H1 (cell line): ENCODE measurements at regions not wholly inside any gene's neighbourhood (a gene's known extent, or its start where the extent isn't known, plus 50 kb on each side); places are given as distances from the start of the nearest gene placed in this dataset.
"Not testable (repeated sequence)": the region's sequence is repeated elsewhere in the genome, so short reads cannot be mapped to it uniquely, and the experiment has no call there.

Experiments used
- CTCF ChIA-PET: fragments of 300-600 bp; sonication (Branson Sonifier 250); formaldehyde crosslinking; loops from one replicate; lab custom pipeline; 2021; ENCODE audit not compliant: partially characterized antibody; lab: Charles Lee
- POLR2A ChIA-PET: fragments of 300-600 bp; sonication (Branson Sonifier 250); formaldehyde crosslinking; loops from one replicate; lab custom pipeline; 2021; ENCODE audit warnings: inconsistent platforms; ENCODE audit not compliant: partially characterized antibody; lab: Charles Lee
- DNase-seq, 2 experiments: peaks; one replicate each; pipeline versions ENCODE4 v3.0.0 to v3.0.0-alpha.2; 2010 to 2022; ENCODE audit warnings: low spot score in 2 of 2, low read depth in 1 of 2, mixed read lengths in 1 of 2
- FAIRE-seq: peaks from 2 replicates; lab custom pipeline; 2011; peaks lifted over from hg19 to GRCh38; lab: Jason Lieb, UNC
- H2AFZ ChIP-seq: 2 replicates; pipeline ENCODE4 v1.8.1; 2012; ENCODE audit warnings: low read length, inconsistent platforms
- H2AK5ac ChIP-seq: 2 replicates; pipeline ENCODE4 v1.6.1; 2013; ENCODE audit warnings: low read depth, low read length
- H2BK120ac ChIP-seq: replicated peaks from 2 replicates; pipeline ENCODE3; 2013; ENCODE audit warnings: low read depth, low read length, inconsistent platforms
- H2BK12ac ChIP-seq: 2 replicates; pipeline ENCODE4 v1.6.1; 2013; ENCODE audit warnings: low read depth, low read length
- H2BK15ac ChIP-seq: 2 replicates; pipeline ENCODE4 v1.6.1; 2013; ENCODE audit warnings: low read length
- H2BK20ac ChIP-seq: 2 replicates; pipeline ENCODE4 v1.6.1; 2013; ENCODE audit warnings: low read length
- H2BK5ac ChIP-seq: 2 replicates; pipeline ENCODE4 v1.6.1; 2013; ENCODE audit warnings: low read depth, low read length
- H3K14ac ChIP-seq: 2 replicates; pipeline ENCODE4 v1.6.1; 2013; ENCODE audit warnings: inconsistent platforms; ENCODE audit not compliant: insufficient read length
- H3K18ac ChIP-seq: 2 replicates; pipeline ENCODE4 v1.6.1; 2013; ENCODE audit warnings: low read length; ENCODE audit errors: extremely low read depth
- H3K23ac ChIP-seq: 2 replicates; pipeline ENCODE4 v1.6.1; 2013; ENCODE audit warnings: inconsistent platforms; ENCODE audit not compliant: insufficient read length
- H3K23me2 ChIP-seq: 2 replicates; pipeline ENCODE4 v1.6.1; 2013; ENCODE audit warnings: low read depth, low read length
- H3K27ac ChIP-seq: 2 replicates; pipeline ENCODE4 v1.6.1; 2011; ENCODE audit warnings: low read depth, low read length, inconsistent platforms
- H3K27me3 ChIP-seq, 4 experiments: replicated peaks in 1 of 4; 1 replicate in 1 of 4; 2 replicates in 3 of 4; pipeline versions ENCODE4 v1.6.1 to v1.8.1; 2011 to 2013; ENCODE audit warnings: low read length in 3 of 4, mild to moderate bottlenecking in 3 of 4, inconsistent platforms in 2 of 4, mixed read lengths in 2 of 4, moderate library complexity in 1 of 4; ENCODE audit not compliant: control insufficient read depth in 3 of 4, insufficient read depth in 3 of 4; ENCODE audit errors: extremely low read depth in 1 of 4
- H3K36me3 ChIP-seq, 4 experiments: 2 replicates each; pipeline versions ENCODE4 v1.6.1 to v1.8.1; 2011 to 2013; ENCODE audit warnings: mild to moderate bottlenecking in 4 of 4, low read length in 3 of 4, moderate library complexity in 2 of 4, control low read depth in 1 of 4, inconsistent platforms in 1 of 4; ENCODE audit not compliant: insufficient read depth in 4 of 4, control insufficient read depth in 2 of 4
- H3K4ac ChIP-seq: replicated peaks from 2 replicates; pipeline ENCODE3; 2013; ENCODE audit warnings: low read length, low read depth, mixed read lengths, inconsistent platforms; ENCODE audit not compliant: insufficient read length
- H3K4me1 ChIP-seq, 4 experiments: replicated peaks in 1 of 4; 1 replicate in 1 of 4; 2 replicates in 3 of 4; pipeline versions ENCODE4 v1.6.1 to v1.8.1; 2011 to 2013; ENCODE audit warnings: low read length in 3 of 4, inconsistent platforms in 2 of 4, mixed read lengths in 1 of 4; ENCODE audit not compliant: insufficient read depth in 4 of 4, control insufficient read depth in 3 of 4
- H3K4me2 ChIP-seq, 2 experiments: 2 replicates each; pipeline versions ENCODE4 v1.6.1 to v1.8.1; 2011 to 2013; ENCODE audit warnings: low read depth in 2 of 2, low read length in 2 of 2, control low read depth in 1 of 2, inconsistent platforms in 1 of 2, mild to moderate bottlenecking in 1 of 2; ENCODE audit not compliant: insufficient read depth in 1 of 2
- H3K4me3 ChIP-seq, 4 experiments: fragments of 200-600, 300-600 bp in 1 of 4; sonication (generic), shearing (Covaris generic), sonication (Bioruptor Twin) in 1 of 4; 2 replicates each; pipeline versions ENCODE4 v1.5.1 to v1.8.1; 2011 to 2016; ENCODE audit warnings: low read length in 4 of 4, low read depth in 3 of 4, control low read depth in 2 of 4, inconsistent platforms in 2 of 4, mild to moderate bottlenecking in 2 of 4, mixed read lengths in 1 of 4, moderate library complexity in 1 of 4; ENCODE audit not compliant: insufficient read depth in 2 of 4; ENCODE audit errors: extremely low read depth in 1 of 4
- H3K56ac ChIP-seq: replicated peaks from 2 replicates; pipeline ENCODE3; 2013; ENCODE audit warnings: low read depth, mild to moderate bottlenecking, mixed read lengths, low read length, inconsistent platforms; ENCODE audit not compliant: insufficient read length
- H3K79me1 ChIP-seq: 2 replicates; pipeline ENCODE4 v1.6.1; 2013; ENCODE audit warnings: low read depth, low read length, control low read depth
- H3K79me2 ChIP-seq, 2 experiments: 2 replicates each; pipeline versions ENCODE4 v1.6.1 to v1.8.1; 2012 to 2013; ENCODE audit warnings: low read length in 2 of 2, mild to moderate bottlenecking in 2 of 2, inconsistent platforms in 1 of 2; ENCODE audit not compliant: insufficient read depth in 2 of 2, control insufficient read depth in 1 of 2
- H3K9ac ChIP-seq, 4 experiments: replicated peaks in 1 of 4; 1 replicate in 1 of 4; 2 replicates in 3 of 4; pipeline versions ENCODE4 v1.6.1 to v1.8.1; 2011 to 2013; ENCODE audit warnings: low read depth in 3 of 4, low read length in 3 of 4, control low read depth in 2 of 4, mild to moderate bottlenecking in 2 of 4, moderate library complexity in 2 of 4, inconsistent platforms in 1 of 4; ENCODE audit errors: extremely low read depth in 1 of 4
- H3K9me3 ChIP-seq, 2 experiments: 2 replicates each; pipeline versions ENCODE4 v1.6.1 to v1.8.1; 2012 to 2013; ENCODE audit warnings: mild to moderate bottlenecking in 2 of 2, moderate library complexity in 2 of 2, control low read depth in 1 of 2, inconsistent platforms in 1 of 2, low read depth in 1 of 2, low read length in 1 of 2, mixed read lengths in 1 of 2; ENCODE audit not compliant: insufficient read depth in 2 of 2
- H4K20me1 ChIP-seq, 2 experiments: replicated peaks in 1 of 2; 2 replicates each; pipeline versions ENCODE3 to v1.8.1; 2011 to 2013; ENCODE audit warnings: inconsistent platforms in 2 of 2, low read length in 2 of 2, mild to moderate bottlenecking in 1 of 2; ENCODE audit not compliant: insufficient read depth in 2 of 2, control insufficient read depth in 1 of 2
- H4K5ac ChIP-seq: 2 replicates; pipeline ENCODE4 v1.6.1; 2013; ENCODE audit warnings: low read length, low read depth, mixed read lengths, inconsistent platforms; ENCODE audit not compliant: insufficient read length
- H4K8ac ChIP-seq: 2 replicates; pipeline ENCODE4 v1.8.0; 2013; ENCODE audit warnings: mild to moderate bottlenecking, moderate library complexity, low read length, inconsistent platforms; ENCODE audit not compliant: insufficient read depth; ENCODE audit errors: extremely low read depth
- H4K91ac ChIP-seq: replicated peaks from 2 replicates; pipeline ENCODE3; 2013; ENCODE audit warnings: low read length, mixed read lengths, inconsistent platforms; ENCODE audit not compliant: insufficient read length
- WGBS, 2 experiments: shearing (Covaris generic) in 1 of 2; methylation state at CpG; one replicate each; pipeline versions ENCODE4 v1.1.6 to v1.1.7; 2013 to 2015; ENCODE audit warnings: low lambda C conversion rate in 2 of 2, mixed read lengths in 2 of 2, inconsistent platforms in 1 of 2, low coverage in 1 of 2, missing lambda C conversion rate in 1 of 2; ENCODE audit not compliant: insufficient replicate concordance in 2 of 2, insufficient coverage in 1 of 2, insufficient read length in 1 of 2; ENCODE audit errors: extremely low coverage in 1 of 2, missing lambda C conversion rate in 1 of 2; 5-methylcytosine and 5-hydroxymethylcytosine counted together

- H2BK12ac ChIP-seq, H3K56ac ChIP-seq, H2BK15ac ChIP-seq, H3K9ac ChIP-seq, H4K91ac ChIP-seq, H3K14ac ChIP-seq, H3K27ac ChIP-seq, H3K4me3 ChIP-seq, H2BK5ac ChIP-seq, H4K5ac ChIP-seq, H3K27me3 ChIP-seq, H3K23me2 ChIP-seq, H3K9me3 ChIP-seq, H2BK20ac ChIP-seq, H3K18ac ChIP-seq, DNase-seq, H2BK120ac ChIP-seq, H4K20me1 ChIP-seq, H3K79me1 ChIP-seq, H3K4me1 ChIP-seq, H2AFZ ChIP-seq, H3K36me3 ChIP-seq, H3K79me2 ChIP-seq, CTCF ChIA-PET, POLR2A ChIA-PET, FAIRE-seq, H3K4ac ChIP-seq, H3K4me2 ChIP-seq, H2AK5ac ChIP-seq, H3K23ac ChIP-seq, H4K8ac ChIP-seq: not testable (repeated sequence)
- 95% methylated on average over 3 of the region's 6 CpGs; no CpG with 5 or more reads in 1 of the 2 experiments for WGBS, 2 experiments
These were observed 64.8 kb downstream of the RPS15A start for GRCh38 chr16:18725321-18725720.

DNA sequence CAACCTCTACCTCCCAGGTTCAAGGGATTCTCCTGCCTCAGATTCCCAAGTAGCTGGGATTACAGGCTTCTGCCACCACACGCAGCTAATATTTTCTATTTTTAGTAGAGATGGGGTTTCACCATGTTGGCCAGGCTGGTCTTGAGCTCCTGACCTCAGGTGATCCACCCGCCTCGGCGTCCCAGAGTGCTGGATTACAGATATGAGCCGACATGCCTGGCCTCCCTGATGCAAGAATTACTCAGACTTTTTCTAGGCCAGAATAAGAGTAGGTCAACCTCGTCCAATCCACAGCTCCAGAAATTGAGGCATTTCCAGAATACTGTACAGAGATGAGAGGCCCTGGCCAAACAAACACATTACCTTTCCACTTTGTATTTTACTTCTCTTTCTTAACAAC lies 70.2 kb downstream of the RPS15A start:
- H2AFZ ChIP-seq, H3K79me2 ChIP-seq, DNase-seq, H4K5ac ChIP-seq, H3K9me3 ChIP-seq, H3K9ac ChIP-seq, H2BK5ac ChIP-seq, H3K56ac ChIP-seq, H4K8ac ChIP-seq, H3K4me2 ChIP-seq, POLR2A ChIA-PET, H3K14ac ChIP-seq, H2BK12ac ChIP-seq, CTCF ChIA-PET, H3K23me2 ChIP-seq, H3K79me1 ChIP-seq, H3K36me3 ChIP-seq, H4K20me1 ChIP-seq, H3K4me3 ChIP-seq, H2AK5ac ChIP-seq, H3K27ac ChIP-seq, H3K18ac ChIP-seq, FAIRE-seq, H3K23ac ChIP-seq, H3K4ac ChIP-seq, H2BK20ac ChIP-seq, H3K27me3 ChIP-seq, H4K91ac ChIP-seq, H3K4me1 ChIP-seq, H2BK120ac ChIP-seq, H2BK15ac ChIP-seq: not testable (repeated sequence)
- WGBS, 2 experiments: 88% methylated on average over 5 of the region's 6 CpGs; no CpG with 5 or more reads in 1 of the 2 experiments
